Coronary artery (tissue), 2 donors: ENCODE measurements at regions not wholly inside any gene's neighbourhood (a gene's known extent, or its start where the extent isn't known, plus 50 kb on each side); places are given as distances from the start of the nearest gene placed in this dataset.
A peak's percentile ranks its signal among the peaks of the same experiment; 100 is the strongest.

Experiments
- DNase-seq: peaks from one replicate; pipeline ENCODE4 v3.0.0-alpha.2; 2017; ENCODE audit warnings: low spot score
- H3K27ac ChIP-seq, 2 donors: fragments of 200-600 bp; sonication (generic); one replicate each; pipeline ENCODE4 v1.5.1; 2016 to 2019
- H3K4me3 ChIP-seq: fragments of 200-600 bp; sonication (generic); 2 replicates; pipeline ENCODE4 v1.5.1; 2016; ENCODE audit warnings: mild to moderate bottlenecking, moderate library complexity
- CTCF ChIP-seq: fragments of 200-600 bp; sonication (generic); IDR thresholded peaks from one replicate; pipeline ENCODE4 v1.5.1; 2019; ENCODE audit warnings: antibody characterized with exemption

- H3K4me3 ChIP-seq: peak overlapping the region; percentile 45
- peak; percentile 83 for DNase-seq
- TF ChIP-seq CTCF: no peak
- peak overlapping the region; percentile 12 to 80 for H3K27ac ChIP-seq
These were observed 678.3 kb upstream of the ID2 start for GRCh38 chr2:8003462-8004075.

- Histone ChIP-seq H3K4me3 (peak overlapping the region; percentile 45), H3K27ac (peak overlapping the region; percentile 12 to 80)
- no peak for TF ChIP-seq CTCF
- DNase-seq: no peak
These were observed 677.6 kb upstream of the ID2 start for GRCh38 chr2:8004250-8004681.

- H3K4me3 ChIP-seq: no peak overlapping the region
- H3K27ac ChIP-seq: no peak overlapping the region
- no peak for DNase-seq
- no peak for TF ChIP-seq CTCF
These were observed 675.7 kb upstream of the ID2 start for GRCh38 chr2:8006181-8006580.

GRCh38 chr2:8006626-8007025 is 675.2 kb upstream of the ID2 start:
- Histone ChIP-seq H3K4me3 (no peak overlapping the region), H3K27ac (no peak overlapping the region)
- TF ChIP-seq CTCF: no peak
- DNase-seq: no peak

- no peak for DNase-seq
- no peak for TF ChIP-seq CTCF
- no peak overlapping the region for H3K27ac ChIP-seq
- no peak overlapping the region for H3K4me3 ChIP-seq
These were observed 672.8 kb upstream of the ID2 start for GRCh38 chr2:8009010-8009597.

- Histone ChIP-seq H3K4me3 (no peak overlapping the region), H3K27ac (no peak overlapping the region)
- TF ChIP-seq CTCF: no peak
- no peak for DNase-seq
These were observed 665.8 kb upstream of the ID2 start for GRCh38 chr2:8015848-8016600.

GRCh38 chr2:8016688-8017087 is 665.2 kb upstream of the ID2 start:
- H3K4me3 ChIP-seq: no peak overlapping the region
- no peak for TF ChIP-seq CTCF
- H3K27ac ChIP-seq: no peak overlapping the region
- DNase-seq: no peak
